IMR-90 (cell line): ENCODE measurements at regions not wholly inside any gene's neighbourhood (a gene's known extent, or its start where the extent isn't known, plus 50 kb on each side); places are given as distances from the start of the nearest gene placed in this dataset.

Source experiments
- BHLHE40 ChIP-seq: fragments of 150-350 bp; IDR thresholded peaks from 2 replicates; pipeline ENCODE4 v1.6.1; 2016; ENCODE audit warnings: mild to moderate bottlenecking, low read depth, low read length
- POLR2A ChIP-seq: IDR thresholded peaks from 2 replicates; pipeline ENCODE4 v1.6.1; 2012; ENCODE audit warnings: mild to moderate bottlenecking, low read depth, low read length
- TF ChIP-seq, protein P1 (sequence below): conservative IDR thresholded peaks from 2 replicates; pipeline ENCODE4 v1.5.1; 2012; ENCODE audit warnings: mild to moderate bottlenecking, low read depth, low read length, improper control_type of control experiment

DNA sequence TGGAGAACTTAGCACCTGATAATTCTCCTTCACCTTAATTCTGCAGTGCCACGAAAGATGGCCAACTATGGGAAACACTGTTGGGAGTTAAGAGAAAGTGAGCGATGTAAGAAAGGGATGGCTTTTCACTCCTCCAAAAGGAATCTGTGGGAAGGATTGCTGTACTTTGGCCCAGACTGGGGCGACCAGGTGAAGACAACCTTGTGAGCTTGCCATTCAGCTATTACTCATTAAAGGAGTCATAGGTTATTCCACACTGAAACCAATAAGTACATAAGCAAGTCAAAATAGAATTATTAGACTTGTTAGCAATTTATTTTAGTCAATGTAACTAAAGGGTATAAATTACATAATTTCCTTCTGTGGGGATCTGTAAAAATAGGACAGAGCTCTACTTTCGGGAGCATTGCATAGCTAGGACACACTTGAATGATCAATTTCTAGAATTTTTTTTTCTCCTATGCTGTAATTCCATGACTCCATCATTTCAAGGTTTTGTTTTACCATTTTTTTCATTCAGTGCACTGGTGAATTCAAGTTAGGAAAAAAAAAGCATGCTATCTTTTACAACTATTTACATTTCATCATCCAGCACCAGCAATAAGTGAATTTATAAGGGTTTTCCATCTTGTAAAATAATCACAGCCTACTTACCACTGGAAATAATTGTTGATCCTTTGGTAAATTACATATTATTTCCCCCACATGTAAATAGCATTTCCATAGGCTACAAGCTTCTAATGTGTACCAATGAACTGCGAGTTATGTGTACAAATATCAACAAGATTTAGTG lies 231.7 kb downstream of the SIM1 start:
- TF ChIP-seq BHLHE40 (no peak), POLR2A (no peak)
- TF ChIP-seq, protein P1, sequence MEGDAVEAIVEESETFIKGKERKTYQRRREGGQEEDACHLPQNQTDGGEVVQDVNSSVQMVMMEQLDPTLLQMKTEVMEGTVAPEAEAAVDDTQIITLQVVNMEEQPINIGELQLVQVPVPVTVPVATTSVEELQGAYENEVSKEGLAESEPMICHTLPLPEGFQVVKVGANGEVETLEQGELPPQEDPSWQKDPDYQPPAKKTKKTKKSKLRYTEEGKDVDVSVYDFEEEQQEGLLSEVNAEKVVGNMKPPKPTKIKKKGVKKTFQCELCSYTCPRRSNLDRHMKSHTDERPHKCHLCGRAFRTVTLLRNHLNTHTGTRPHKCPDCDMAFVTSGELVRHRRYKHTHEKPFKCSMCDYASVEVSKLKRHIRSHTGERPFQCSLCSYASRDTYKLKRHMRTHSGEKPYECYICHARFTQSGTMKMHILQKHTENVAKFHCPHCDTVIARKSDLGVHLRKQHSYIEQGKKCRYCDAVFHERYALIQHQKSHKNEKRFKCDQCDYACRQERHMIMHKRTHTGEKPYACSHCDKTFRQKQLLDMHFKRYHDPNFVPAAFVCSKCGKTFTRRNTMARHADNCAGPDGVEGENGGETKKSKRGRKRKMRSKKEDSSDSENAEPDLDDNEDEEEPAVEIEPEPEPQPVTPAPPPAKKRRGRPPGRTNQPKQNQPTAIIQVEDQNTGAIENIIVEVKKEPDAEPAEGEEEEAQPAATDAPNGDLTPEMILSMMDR = no peak
